ENCODE measurements at regions not wholly inside any gene's neighbourhood (a gene's known extent, or its start where the extent isn't known, plus 50 kb on each side); places are given as distances from the start of the nearest gene placed in this dataset.

GRCh38 chr4:178689926-178690325 lies 1247.7 kb upstream of the AGA start:
- TF ChIP-seq SRF (IDR thresholded peaks at IDR 0.05; ENCODE audit: low read depth), result no peak
- TF ChIP-seq EZH2 (IDR thresholded peaks at IDR 0.05), result no peak
- no peak for TF ChIP-seq CBX3 (IDR thresholded peaks at IDR 0.05; ENCODE audit: low read depth)
- no peak for TF ChIP-seq MAX (IDR thresholded peaks at IDR 0.05)
- TF ChIP-seq CTCF (IDR thresholded peaks at IDR 0.05 in 2 of 3, conservative IDR thresholded peaks at IDR 0.05 in 1 of 3; ENCODE audit: borderline replicate concordance in 1 of 3, insufficient read depth in 1 of 3, low read depth in 2 of 3, low read length in 2 of 3), result no peak

All from HCT116 (cell line).